ENCODE measurements at regions not wholly inside any gene's neighbourhood (a gene's known extent, or its start where the extent isn't known, plus 50 kb on each side); places are given as distances from the start of the nearest gene placed in this dataset.
"Not testable (repeated sequence)": the region's sequence is repeated elsewhere in the genome, so short reads cannot be mapped to it uniquely, and the experiment has no call there.

DNA sequence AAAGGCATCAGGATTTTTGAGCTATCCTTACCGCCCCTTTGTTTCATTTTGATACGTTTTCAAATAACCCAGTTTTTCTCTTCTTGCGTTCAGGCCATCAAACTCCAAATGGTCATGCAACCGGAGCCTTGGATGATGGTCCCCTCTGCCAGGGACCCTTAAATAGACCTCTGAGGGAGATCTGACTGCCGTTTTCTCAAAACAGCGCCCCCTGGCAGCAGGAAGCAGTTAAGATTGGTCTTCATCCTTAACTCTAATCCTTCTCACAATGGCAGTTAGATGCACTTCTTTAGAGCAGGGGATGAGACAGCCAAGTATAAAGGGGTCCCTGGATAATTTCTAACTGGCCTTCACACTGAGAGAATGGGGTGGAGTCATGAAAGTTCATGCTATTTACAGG lies 525.0 kb upstream of the SPANXN1 start:
- H2AFZ ChIP-seq (ENCODE audit: low read length): no peak overlapping the region
- no peak overlapping the region for H3K27ac ChIP-seq (ENCODE audit: low read length)
- H3K9me3 ChIP-seq (ENCODE audit: low read length): peaks cover 16% of the 10 kb centered on the region; the same call in 1 of the 2 replicates
- H3K4me3 ChIP-seq (ENCODE audit: low read length): no peak overlapping the region
- H3K27me3 ChIP-seq (ENCODE audit: low read length): no peaks in the 10 kb centered on the region
- H3K79me2 ChIP-seq (ENCODE audit: low read length): no peaks in the 10 kb centered on the region
- no peak overlapping the region for H3K4me2 ChIP-seq (ENCODE audit: low read depth, low read length, poor library complexity, severe bottlenecking)
- H4K20me1 ChIP-seq (ENCODE audit: insufficient read depth, low read depth, low read length): no peaks in the 10 kb centered on the region
- no peaks in the 10 kb centered on the region for H3K9me2 ChIP-seq (replicated peaks; ENCODE audit: insufficient read depth, low read length)
- no peaks in the 10 kb centered on the region for H3K36me3 ChIP-seq (ENCODE audit: insufficient read depth, low read length)
- no peak overlapping the region for H3K9ac ChIP-seq (ENCODE audit: low read length)
- no peaks in the 10 kb centered on the region for H3K4me1 ChIP-seq (ENCODE audit: low read length)
- no peak for DNase-seq

DNA sequence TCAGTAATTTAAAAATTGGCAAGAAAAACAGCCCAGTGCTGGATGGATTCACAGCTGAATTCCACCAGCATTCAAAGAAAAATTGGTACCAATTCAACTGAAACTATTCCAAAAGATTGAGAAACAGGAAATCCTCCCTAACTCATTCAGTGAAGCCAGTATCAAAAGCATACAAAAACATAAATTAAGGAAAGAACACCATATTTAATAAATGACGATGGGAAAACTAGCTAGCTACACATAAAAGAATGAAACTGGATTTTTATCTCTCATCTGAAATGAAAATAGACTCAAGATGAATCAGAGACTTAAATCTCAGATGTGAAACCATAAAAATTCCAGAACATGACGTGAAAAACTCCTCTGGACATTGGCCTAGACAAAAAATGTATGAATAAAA lies 516.8 kb upstream of the SPANXN1 start:
- no peaks in the 10 kb centered on the region for H3K79me2 ChIP-seq (ENCODE audit: low read length)
- H2AFZ ChIP-seq (ENCODE audit: low read length): no peak overlapping the region
- H3K4me3 ChIP-seq (ENCODE audit: low read length): no peak overlapping the region
- no peaks in the 10 kb centered on the region for H4K20me1 ChIP-seq (ENCODE audit: insufficient read depth, low read depth, low read length)
- H3K4me2 ChIP-seq (ENCODE audit: low read depth, low read length, poor library complexity, severe bottlenecking): no peak overlapping the region
- H3K4me1 ChIP-seq (ENCODE audit: low read length): no peaks in the 10 kb centered on the region
- no peak overlapping the region for H3K27ac ChIP-seq (ENCODE audit: low read length)
- H3K36me3 ChIP-seq (ENCODE audit: insufficient read depth, low read length): no peaks in the 10 kb centered on the region
- no peak overlapping the region for H3K9ac ChIP-seq (ENCODE audit: low read length)
- no peaks in the 10 kb centered on the region for H3K27me3 ChIP-seq (ENCODE audit: low read length)
- no peak for DNase-seq
- peaks cover 20% of the 10 kb centered on the region for H3K9me3 ChIP-seq (ENCODE audit: low read length)
- no peaks in the 10 kb centered on the region for H3K9me2 ChIP-seq (replicated peaks; ENCODE audit: insufficient read depth, low read length)

DNA sequence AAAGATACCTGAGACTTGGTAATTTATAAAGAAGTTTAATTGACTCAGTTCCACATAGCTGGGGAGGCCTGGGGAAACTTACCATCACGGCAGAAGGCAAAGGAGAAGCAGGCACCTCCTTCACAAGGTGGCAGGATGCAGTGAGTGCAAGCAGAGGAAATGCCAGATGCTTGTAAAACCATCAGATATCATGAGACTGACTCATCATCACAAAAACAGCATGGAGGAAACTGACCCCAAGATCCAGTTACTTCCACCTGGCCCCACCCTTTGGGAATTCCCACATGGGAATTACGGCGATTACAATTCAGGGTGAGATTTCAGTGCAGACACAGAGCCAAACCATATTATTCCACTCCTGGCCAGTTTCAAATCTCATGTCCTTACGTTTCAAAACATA lies 514.7 kb upstream of the SPANXN1 start:
- Histone ChIP-seq H3K36me3 (ENCODE audit: insufficient read depth, low read length) (no peaks in the 10 kb centered on the region), H3K4me2 (ENCODE audit: low read depth, low read length, poor library complexity, severe bottlenecking) (no peak overlapping the region)

DNA sequence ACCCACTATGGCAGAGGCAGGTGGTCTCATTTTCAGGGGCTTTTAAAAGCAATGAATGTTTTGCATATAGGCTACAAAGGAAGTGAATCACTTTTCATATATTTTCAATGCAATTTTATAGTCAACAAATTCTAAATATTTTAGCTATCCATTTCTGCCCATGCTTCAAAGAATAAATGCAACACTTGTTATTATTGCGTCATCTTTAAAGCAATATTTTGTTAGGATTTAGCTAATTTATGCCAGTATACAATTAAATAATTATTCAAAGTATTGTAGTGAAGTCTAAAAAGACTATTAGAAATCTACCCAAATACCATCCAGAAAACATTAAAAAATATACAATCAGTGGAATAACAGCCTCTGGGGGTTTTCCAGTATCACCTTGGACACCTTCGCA lies 509.1 kb upstream of the SPANXN1 start:
- DNase-seq: no peak
- Histone ChIP-seq H4K20me1 (ENCODE audit: insufficient read depth, low read depth, low read length) (no peaks in the 10 kb centered on the region), H3K9me2 (replicated peaks; ENCODE audit: insufficient read depth, low read length) (no peaks in the 10 kb centered on the region), H3K79me2 (ENCODE audit: low read length) (no peaks in the 10 kb centered on the region), H3K4me3 (ENCODE audit: low read length) (no peak overlapping the region), H3K9ac (ENCODE audit: low read length) (no peak overlapping the region), H3K36me3 (ENCODE audit: insufficient read depth, low read length) (no peaks in the 10 kb centered on the region), H3K4me2 (ENCODE audit: low read depth, low read length, poor library complexity, severe bottlenecking) (no peak overlapping the region), H2AFZ (ENCODE audit: low read length) (no peak overlapping the region), H3K27me3 (ENCODE audit: low read length) (no peaks in the 10 kb centered on the region), H3K9me3 (ENCODE audit: low read length) (peaks cover 9% of the 10 kb centered on the region), H3K4me1 (ENCODE audit: low read length) (no peaks in the 10 kb centered on the region), H3K27ac (ENCODE audit: low read length) (no peak overlapping the region)

More for the DNA sequence above, 514.7 kb upstream of the SPANXN1 start:
- Histone ChIP-seq H3K9me3 (ENCODE audit: low read length) (peaks cover 14% of the 10 kb centered on the region), H3K27me3 (ENCODE audit: low read length) (no peaks in the 10 kb centered on the region), H3K4me3 (ENCODE audit: low read length) (no peak overlapping the region), H4K20me1 (ENCODE audit: insufficient read depth, low read depth, low read length) (no peaks in the 10 kb centered on the region), H2AFZ (ENCODE audit: low read length) (no peak overlapping the region), H3K4me1 (ENCODE audit: low read length) (no peaks in the 10 kb centered on the region), H3K27ac (ENCODE audit: low read length) (no peak overlapping the region), H3K79me2 (ENCODE audit: low read length) (no peaks in the 10 kb centered on the region), H3K9me2 (replicated peaks; ENCODE audit: insufficient read depth, low read length) (no peaks in the 10 kb centered on the region), H3K9ac (ENCODE audit: low read length) (no peak overlapping the region)
- no peak for DNase-seq

GRCh38 chrX:144768540-144768939 lies 478.8 kb upstream of the SPANXN1 start:
- Histone ChIP-seq H3K36me3 (ENCODE audit: insufficient read depth, low read length) (no peaks in the 10 kb centered on the region), H4K20me1 (ENCODE audit: insufficient read depth, low read depth, low read length) (no peaks in the 10 kb centered on the region), H2AFZ (ENCODE audit: low read length) (no peak overlapping the region), H3K79me2 (ENCODE audit: low read length) (no peaks in the 10 kb centered on the region), H3K4me1 (ENCODE audit: low read length) (no peaks in the 10 kb centered on the region), H3K27me3 (ENCODE audit: low read length) (no peaks in the 10 kb centered on the region), H3K9me2 (replicated peaks; ENCODE audit: insufficient read depth, low read length) (no peaks in the 10 kb centered on the region), H3K9ac (ENCODE audit: low read length) (no peak overlapping the region), H3K4me2 (ENCODE audit: low read depth, low read length, poor library complexity, severe bottlenecking) (no peak overlapping the region), H3K27ac (ENCODE audit: low read length) (no peak overlapping the region), H3K4me3 (ENCODE audit: low read length) (no peak overlapping the region), H3K9me3 (ENCODE audit: low read length) (no peaks in the 10 kb centered on the region; the same call in none of the 2 replicates)
- no peak for DNase-seq

DNA sequence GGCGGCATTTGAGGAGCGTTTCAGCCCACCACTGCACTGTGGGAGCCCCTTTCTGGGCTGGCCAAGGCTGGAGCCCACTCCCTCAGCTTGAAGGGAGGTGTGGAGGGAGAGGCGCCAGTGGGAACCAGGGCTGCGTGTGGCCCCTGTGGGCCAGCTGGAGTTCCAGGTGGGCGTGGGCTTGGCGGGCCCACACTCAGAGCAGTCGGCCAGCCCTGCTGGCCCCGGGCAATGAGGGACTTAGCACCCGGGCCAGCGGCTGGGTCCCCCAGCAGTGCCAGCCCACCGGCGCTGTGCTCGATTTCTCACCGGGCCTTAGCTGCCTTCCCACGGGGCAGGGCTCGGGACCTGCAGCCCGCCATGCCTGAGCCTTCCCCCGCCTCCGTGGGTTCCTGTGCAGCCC lies 463.8 kb upstream of the SPANXN1 start:
- not testable (repeated sequence) for H2AFZ ChIP-seq (ENCODE audit: low read length)

GRCh38 chrX:144790148-144790547 lies 457.2 kb upstream of the SPANXN1 start:
- no peaks in the 10 kb centered on the region for H3K79me2 ChIP-seq (ENCODE audit: low read length)
- no peaks in the 10 kb centered on the region for H3K36me3 ChIP-seq (ENCODE audit: insufficient read depth, low read length)
- no peaks in the 10 kb centered on the region for H3K4me1 ChIP-seq (ENCODE audit: low read length)
- no peak overlapping the region for H2AFZ ChIP-seq (ENCODE audit: low read length)
- no peak overlapping the region for H3K4me3 ChIP-seq (ENCODE audit: low read length)
- no peaks in the 10 kb centered on the region for H3K27me3 ChIP-seq (ENCODE audit: low read length)
- DNase-seq: no peak
- H4K20me1 ChIP-seq (ENCODE audit: insufficient read depth, low read depth, low read length): no peaks in the 10 kb centered on the region
- H3K27ac ChIP-seq (ENCODE audit: low read length): no peak overlapping the region
- no peak overlapping the region for H3K4me2 ChIP-seq (ENCODE audit: low read depth, low read length, poor library complexity, severe bottlenecking)
- H3K9me2 ChIP-seq (replicated peaks; ENCODE audit: insufficient read depth, low read length): no peaks in the 10 kb centered on the region
- no peak overlapping the region for H3K9ac ChIP-seq (ENCODE audit: low read length)
- H3K9me3 ChIP-seq (ENCODE audit: low read length): peaks cover 38% of the 10 kb centered on the region

More for the DNA sequence above, 463.8 kb upstream of the SPANXN1 start:
- not testable (repeated sequence) for H3K4me2 ChIP-seq (ENCODE audit: low read depth, low read length, poor library complexity, severe bottlenecking); H3K9me2 ChIP-seq (replicated peaks; ENCODE audit: insufficient read depth, low read length); H3K27ac ChIP-seq (ENCODE audit: low read length); H3K79me2 ChIP-seq (ENCODE audit: low read length); H3K36me3 ChIP-seq (ENCODE audit: insufficient read depth, low read length); H3K4me3 ChIP-seq (ENCODE audit: low read length); DNase-seq; H3K9ac ChIP-seq (ENCODE audit: low read length); H4K20me1 ChIP-seq (ENCODE audit: insufficient read depth, low read depth, low read length); H3K27me3 ChIP-seq (ENCODE audit: low read length); H3K4me1 ChIP-seq (ENCODE audit: low read length)
- peaks cover 27% of the 10 kb centered on the region for H3K9me3 ChIP-seq (ENCODE audit: low read length)

- no peaks in the 10 kb centered on the region for H3K4me1 ChIP-seq (ENCODE audit: low read length)
- no peaks in the 10 kb centered on the region for H4K20me1 ChIP-seq (ENCODE audit: insufficient read depth, low read depth, low read length)
- no peak overlapping the region for H3K27ac ChIP-seq (ENCODE audit: low read length)
- peaks cover 32% of the 10 kb centered on the region for H3K9me3 ChIP-seq (ENCODE audit: low read length)
- H3K79me2 ChIP-seq (ENCODE audit: low read length): no peaks in the 10 kb centered on the region
- H3K36me3 ChIP-seq (ENCODE audit: insufficient read depth, low read length): no peaks in the 10 kb centered on the region
- DNase-seq: no peak
- no peak overlapping the region for H3K4me3 ChIP-seq (ENCODE audit: low read length)
- no peak overlapping the region for H3K9ac ChIP-seq (ENCODE audit: low read length)
- H3K4me2 ChIP-seq (ENCODE audit: low read depth, low read length, poor library complexity, severe bottlenecking): no peak overlapping the region
- no peaks in the 10 kb centered on the region for H3K27me3 ChIP-seq (ENCODE audit: low read length)
- no peaks in the 10 kb centered on the region for H3K9me2 ChIP-seq (replicated peaks; ENCODE audit: insufficient read depth, low read length)
- no peak overlapping the region for H2AFZ ChIP-seq (ENCODE audit: low read length)
Observed at GRCh38 chrX:144791298-144791697, 456.0 kb upstream of the SPANXN1 start.

- H3K9me2 ChIP-seq (replicated peaks; ENCODE audit: insufficient read depth, low read length): no peaks in the 10 kb centered on the region
- H3K9me3 ChIP-seq (ENCODE audit: low read length): peaks cover 9% of the 10 kb centered on the region
- peak; percentile 48 for DNase-seq
- H3K36me3 ChIP-seq (ENCODE audit: insufficient read depth, low read length): no peaks in the 10 kb centered on the region
- peaks cover 11% of the 10 kb centered on the region for H3K4me1 ChIP-seq (ENCODE audit: low read length)
- no peak overlapping the region for H3K9ac ChIP-seq (ENCODE audit: low read length)
- no peaks in the 10 kb centered on the region for H3K27me3 ChIP-seq (ENCODE audit: low read length)
- no peak overlapping the region for H3K4me2 ChIP-seq (ENCODE audit: low read depth, low read length, poor library complexity, severe bottlenecking)
- H3K79me2 ChIP-seq (ENCODE audit: low read length): no peaks in the 10 kb centered on the region
- no peak overlapping the region for H3K4me3 ChIP-seq (ENCODE audit: low read length)
- H4K20me1 ChIP-seq (ENCODE audit: insufficient read depth, low read depth, low read length): no peaks in the 10 kb centered on the region
- no peak overlapping the region for H3K27ac ChIP-seq (ENCODE audit: low read length)
- no peak overlapping the region for H2AFZ ChIP-seq (ENCODE audit: low read length)
Observed at GRCh38 chrX:144798972-144799371, 448.3 kb upstream of the SPANXN1 start.
